PC-3 (cell line): ENCODE measurements at regions not wholly inside any gene's neighbourhood (a gene's known extent, or its start where the extent isn't known, plus 50 kb on each side); places are given as distances from the start of the nearest gene placed in this dataset.

Experiments
- EZH2 ChIP-seq: fragments of 300-600 bp; sonication (generic); IDR thresholded peaks from one replicate; pipeline ENCODE4 v1.6.1; 2017; ENCODE audit warnings: antibody characterized with exemption, mild to moderate bottlenecking, low read length; ENCODE audit not compliant: unreplicated experiment
- EZH2phosphoT487 ChIP-seq: fragments of 300-600 bp; sonication (generic); IDR thresholded peaks from 2 replicates; pipeline ENCODE4 v1.6.1; 2018; ENCODE audit warnings: mild to moderate bottlenecking, antibody characterized with exemption, low read length, borderline replicate concordance
- TF ChIP-seq, protein P1 (sequence below): fragments of 300-600 bp; sonication (generic); conservative IDR thresholded peaks from 2 replicates; pipeline ENCODE4 v1.5.1; 2017; ENCODE audit warnings: antibody characterized with exemption, low read depth, mild to moderate bottlenecking, low read length

DNA sequence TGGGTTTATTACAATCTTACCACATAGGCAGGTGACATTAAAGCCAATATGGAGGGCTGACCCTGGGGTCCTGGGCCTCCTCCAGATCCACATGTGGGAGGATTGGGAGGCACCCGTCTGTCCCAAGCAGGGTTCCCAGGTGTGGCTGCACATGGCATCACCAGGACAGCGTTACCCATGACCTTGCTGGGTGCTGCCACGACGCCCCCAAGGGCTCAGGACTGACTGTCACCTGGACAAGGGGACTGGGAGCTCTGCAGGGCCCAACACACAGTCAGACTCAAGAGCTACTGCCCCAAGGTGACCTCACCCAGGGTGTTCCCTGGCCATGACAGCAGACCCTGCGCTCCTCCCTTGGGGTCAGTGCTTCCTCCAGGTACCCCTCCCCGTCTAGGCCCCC, 437.4 kb upstream of the MYT1L start:
- TF ChIP-seq EZH2 (no peak), EZH2phosphoT487 (no peak)
- TF ChIP-seq, protein P1, sequence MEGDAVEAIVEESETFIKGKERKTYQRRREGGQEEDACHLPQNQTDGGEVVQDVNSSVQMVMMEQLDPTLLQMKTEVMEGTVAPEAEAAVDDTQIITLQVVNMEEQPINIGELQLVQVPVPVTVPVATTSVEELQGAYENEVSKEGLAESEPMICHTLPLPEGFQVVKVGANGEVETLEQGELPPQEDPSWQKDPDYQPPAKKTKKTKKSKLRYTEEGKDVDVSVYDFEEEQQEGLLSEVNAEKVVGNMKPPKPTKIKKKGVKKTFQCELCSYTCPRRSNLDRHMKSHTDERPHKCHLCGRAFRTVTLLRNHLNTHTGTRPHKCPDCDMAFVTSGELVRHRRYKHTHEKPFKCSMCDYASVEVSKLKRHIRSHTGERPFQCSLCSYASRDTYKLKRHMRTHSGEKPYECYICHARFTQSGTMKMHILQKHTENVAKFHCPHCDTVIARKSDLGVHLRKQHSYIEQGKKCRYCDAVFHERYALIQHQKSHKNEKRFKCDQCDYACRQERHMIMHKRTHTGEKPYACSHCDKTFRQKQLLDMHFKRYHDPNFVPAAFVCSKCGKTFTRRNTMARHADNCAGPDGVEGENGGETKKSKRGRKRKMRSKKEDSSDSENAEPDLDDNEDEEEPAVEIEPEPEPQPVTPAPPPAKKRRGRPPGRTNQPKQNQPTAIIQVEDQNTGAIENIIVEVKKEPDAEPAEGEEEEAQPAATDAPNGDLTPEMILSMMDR, result no peak
